NCI-H82 (cell line): ENCODE measurements at regions not wholly inside any gene's neighbourhood (a gene's known extent, or its start where the extent isn't known, plus 50 kb on each side); places are given as distances from the start of the nearest gene placed in this dataset.

Experiments
- DNase-seq: peaks from one replicate; lab custom pipeline; 2025; lab: John Stamatoyannopoulos, UW

DNA sequence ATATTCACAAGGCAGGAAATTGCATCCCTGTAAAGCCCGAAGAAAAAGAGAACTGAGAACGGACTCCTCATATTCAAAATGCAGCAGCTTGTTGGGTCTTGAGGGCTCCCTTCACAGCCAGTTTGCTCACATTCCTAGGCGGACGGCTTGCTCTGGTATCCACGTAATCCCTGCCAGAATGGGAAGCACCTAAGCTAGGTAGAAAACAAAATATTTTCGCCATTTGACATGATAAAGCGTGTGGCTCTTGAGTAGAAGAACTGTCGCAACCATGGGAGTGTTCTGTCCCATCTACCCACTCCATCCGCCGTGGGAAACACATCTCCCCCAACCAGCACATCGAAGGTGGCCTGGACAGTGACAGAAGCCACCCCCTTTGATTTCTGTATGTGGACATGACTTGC lies 183.1 kb downstream of the GAS1 start:
- no peak for DNase-seq

- DNase-seq = no peak
These were observed 183.5 kb downstream of the GAS1 start for GRCh38 chr9:86763791-86764190.

GRCh38 chr9:86757382-86757720 lies 190.0 kb downstream of the GAS1 start:
- DNase-seq = no peak

DNA sequence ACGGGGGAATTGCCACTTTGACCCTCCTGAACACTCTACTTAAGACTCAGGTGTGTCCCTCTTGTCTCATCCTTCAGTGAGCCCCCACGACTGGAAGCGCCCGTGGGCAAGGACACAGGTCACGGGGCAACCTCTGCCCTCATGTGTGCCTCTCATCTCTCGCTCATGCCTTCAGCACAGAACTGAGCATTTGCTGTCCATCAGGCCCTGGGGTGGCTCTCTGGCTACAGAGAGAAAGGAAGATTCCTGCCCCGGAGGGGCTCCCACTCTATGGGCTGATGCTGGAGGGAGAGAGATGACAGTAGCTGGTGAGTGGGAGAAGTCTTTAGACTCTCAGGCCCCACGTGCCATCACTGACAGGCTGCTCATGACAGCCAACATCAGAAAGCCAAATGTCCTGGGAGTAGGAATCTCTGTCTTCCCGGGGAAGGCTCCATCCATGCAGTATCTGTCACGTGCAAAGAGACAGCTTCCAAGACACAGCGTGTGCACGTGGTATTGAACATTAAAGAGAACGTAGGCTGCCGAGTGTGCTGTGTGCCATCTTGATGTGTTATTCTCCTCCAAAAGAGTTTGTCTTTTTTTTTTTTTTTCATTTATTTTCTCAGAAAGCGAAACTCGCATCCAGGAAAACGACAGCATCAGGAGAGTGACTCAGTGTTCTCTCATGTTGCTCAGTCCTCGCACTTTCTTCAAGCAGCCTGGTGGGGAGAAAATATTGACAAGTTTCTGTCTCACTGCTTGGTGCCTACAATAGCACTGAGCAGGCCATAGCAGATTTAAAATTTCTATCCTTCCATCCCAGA lies 190.5 kb downstream of the GAS1 start:
- no peak for DNase-seq

GRCh38 chr9:86755561-86755941 lies 191.8 kb downstream of the GAS1 start:
- no peak for DNase-seq

DNA sequence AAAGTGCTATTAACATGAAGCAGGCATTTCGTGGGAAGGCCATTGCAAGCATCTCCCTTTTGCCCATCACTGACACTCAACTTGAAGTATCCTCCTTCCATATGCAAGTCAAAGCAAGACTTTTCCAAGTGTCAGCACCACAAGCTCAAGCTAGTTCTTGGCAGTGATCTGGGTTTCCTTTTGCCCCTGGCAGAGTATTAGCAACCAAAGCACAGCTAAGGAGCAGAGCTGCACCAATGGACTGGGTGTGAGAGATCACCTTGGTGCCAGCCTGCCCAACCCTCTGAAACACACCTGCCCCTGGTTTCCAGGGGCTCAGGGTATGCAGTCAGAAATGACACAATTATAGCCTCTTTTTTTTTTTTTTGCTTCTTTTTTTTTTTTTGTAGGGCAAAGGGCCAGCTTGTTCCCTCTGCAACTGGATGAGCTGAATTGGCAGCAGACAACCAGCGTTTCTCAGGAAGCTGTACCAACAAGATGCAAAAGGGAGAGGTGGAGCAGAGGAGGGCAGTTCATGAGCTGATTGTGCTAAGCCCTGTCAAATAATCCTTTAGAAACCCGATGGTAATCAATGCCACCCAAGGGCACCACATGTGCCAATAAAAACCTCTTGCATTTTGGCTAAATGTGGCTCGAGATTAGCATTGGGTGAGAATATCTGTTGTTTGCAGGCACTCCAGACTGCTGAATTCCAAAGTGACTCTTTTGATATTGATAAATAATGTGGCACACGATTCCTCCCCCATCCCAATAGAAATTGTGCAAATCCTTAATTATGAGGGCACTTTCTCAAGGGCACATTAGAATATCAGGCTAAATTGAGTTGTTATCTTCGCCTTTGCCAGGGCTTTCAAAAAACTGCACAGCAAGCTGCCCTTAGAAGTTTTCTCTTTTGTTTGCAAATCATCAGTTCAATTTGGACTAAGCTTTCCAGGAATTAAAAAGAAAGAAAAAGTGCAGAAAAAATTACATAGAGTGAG lies 192.4 kb downstream of the GAS1 start:
- DNase-seq = no peak

DNA sequence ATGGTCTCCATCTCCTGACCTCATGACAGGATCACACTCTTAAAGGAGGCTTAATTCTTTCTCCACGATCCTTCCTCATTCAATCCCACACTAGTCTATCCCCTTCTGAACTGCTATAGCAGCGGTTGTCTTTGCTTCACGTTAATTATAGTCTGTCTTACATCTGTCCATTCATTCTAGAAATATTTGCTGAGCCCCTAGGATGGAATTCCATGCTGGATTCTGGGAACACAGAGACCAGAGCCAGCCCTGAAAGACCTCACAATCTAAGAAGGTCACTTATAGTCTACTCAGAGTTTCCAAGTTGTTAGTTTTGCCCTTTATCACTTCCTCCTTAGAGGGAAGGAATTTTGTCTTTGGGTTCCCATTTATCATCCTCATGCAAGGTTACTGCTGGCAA lies 193.5 kb downstream of the GAS1 start:
- DNase-seq = no peak

- peak; percentile 0 for DNase-seq
These were observed 194.6 kb downstream of the GAS1 start for GRCh38 chr9:86752733-86753132.

DNA sequence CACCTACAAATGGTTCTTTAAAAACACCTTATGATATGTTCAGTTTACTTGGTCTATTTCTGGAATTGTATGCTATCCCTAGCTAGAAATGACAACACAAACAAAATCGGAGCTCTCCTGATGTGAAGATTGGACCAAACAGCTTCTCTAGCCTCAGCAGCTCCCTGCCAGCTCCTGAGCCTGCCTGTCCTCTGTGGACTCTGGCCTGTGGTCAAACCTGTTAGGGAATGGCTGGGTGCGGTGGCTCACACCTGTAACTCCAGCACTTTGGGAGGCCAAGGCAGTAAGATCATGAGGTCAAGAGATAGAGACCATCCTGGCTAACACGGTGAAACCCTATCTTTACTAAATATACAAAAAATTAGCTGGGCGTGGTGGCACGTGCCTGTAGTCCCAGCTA lies 195.3 kb downstream of the GAS1 start:
- DNase-seq = no peak

- DNase-seq = no peak
These were observed 196.1 kb downstream of the GAS1 start for GRCh38 chr9:86751207-86751606.

GRCh38 chr9:86749894-86750255 lies 197.4 kb downstream of the GAS1 start:
- DNase-seq = no peak

DNA sequence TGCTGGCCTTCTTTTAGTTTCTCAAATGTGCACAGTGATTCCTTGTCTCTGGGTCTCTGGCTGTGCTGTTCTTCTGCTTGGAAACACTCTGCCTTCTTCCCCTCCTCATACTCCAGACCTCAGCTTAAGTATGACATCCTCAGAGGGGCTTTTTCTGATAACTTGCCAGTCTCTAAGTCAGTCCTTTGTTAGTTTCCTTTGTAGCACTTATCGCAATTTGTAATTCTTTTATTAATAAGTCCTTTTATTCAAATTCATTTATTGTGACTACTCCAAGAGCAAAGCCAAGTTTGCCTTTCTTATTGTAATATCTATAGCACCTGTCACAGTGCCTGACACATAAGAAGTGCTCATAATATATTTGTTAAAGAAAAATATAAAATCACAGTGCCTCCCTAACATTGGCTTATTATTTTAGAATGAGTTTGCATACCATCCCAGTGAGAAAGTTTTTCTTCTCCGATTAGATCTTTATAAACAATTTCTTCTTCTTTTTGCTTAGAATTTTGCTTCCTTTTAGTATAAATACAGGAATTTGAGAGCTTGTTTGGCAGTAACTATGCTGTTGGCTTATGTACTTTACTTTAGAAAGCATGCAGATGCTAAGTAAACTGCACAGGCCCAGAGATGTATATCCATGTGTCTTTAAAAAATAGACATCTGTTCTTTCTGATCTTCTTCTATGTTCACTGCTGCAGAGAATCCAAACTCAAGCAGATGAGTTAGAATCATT lies 198.0 kb downstream of the GAS1 start:
- no peak for DNase-seq

DNA sequence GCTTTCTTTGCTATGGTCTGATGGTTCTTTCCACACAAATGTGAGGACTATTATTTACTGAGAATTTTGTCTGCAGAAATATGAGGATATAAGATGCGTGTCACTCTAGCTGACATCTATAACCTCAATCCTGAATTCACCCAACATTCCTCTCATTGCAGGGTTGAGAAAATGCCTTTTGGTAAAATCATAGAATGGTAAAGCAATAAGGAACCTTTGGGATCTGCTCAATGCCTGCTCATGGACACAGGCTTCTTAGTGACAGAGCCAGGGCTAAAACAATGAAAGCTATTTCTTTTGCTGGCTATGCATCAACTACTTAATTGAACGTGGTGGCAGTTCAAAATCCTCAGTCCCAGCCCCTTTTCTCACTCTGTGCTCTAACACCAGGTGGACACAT lies 199.6 kb downstream of the GAS1 start:
- DNase-seq = no peak

- no peak for DNase-seq
These were observed 205.7 kb downstream of the GAS1 start for GRCh38 chr9:86741311-86742208.

- DNase-seq = no peak
These were observed 211.4 kb downstream of the GAS1 start for GRCh38 chr9:86735772-86736458.

GRCh38 chr9:86734771-86735170 lies 212.5 kb downstream of the GAS1 start:
- no peak for DNase-seq

- DNase-seq = no peak
These were observed 213.4 kb downstream of the GAS1 start for GRCh38 chr9:86733929-86734328.

- DNase-seq = no peak
These were observed 214.7 kb downstream of the GAS1 start for GRCh38 chr9:86732514-86733171.

- no peak for DNase-seq
These were observed 215.7 kb downstream of the GAS1 start for GRCh38 chr9:86731511-86732063.
